Activated CD8-positive, alpha-beta memory T cell treated with anti-CD3 and anti-CD28 coated beads for 36 hours (primary cell): ENCODE measurements at regions not wholly inside any gene's neighbourhood (a gene's known extent, or its start where the extent isn't known, plus 50 kb on each side); places are given as distances from the start of the nearest gene placed in this dataset.
"Not testable (repeated sequence)": the region's sequence is repeated elsewhere in the genome, so short reads cannot be mapped to it uniquely, and the experiment has no call there.

ENCODE experiments used
- CTCF ChIA-PET: fragments of 350-600 bp; sonication (Branson Sonifier 250); formaldehyde crosslinking; loops from one replicate; lab custom pipeline; 2021; ENCODE audit warnings: antibody characterized with exemption; lab: Charles Lee
- POLR2A ChIA-PET: fragments of 350-600 bp; sonication (Branson Sonifier 250); formaldehyde crosslinking; loops from one replicate; lab custom pipeline; 2021; ENCODE audit warnings: antibody characterized with exemption; lab: Charles Lee

GRCh38 chr1:223012176-223012788, 130.8 kb downstream of the TLR5 start:
- ChIA-PET POLR2A (no interaction called here), CTCF (no interaction called here)

DNA sequence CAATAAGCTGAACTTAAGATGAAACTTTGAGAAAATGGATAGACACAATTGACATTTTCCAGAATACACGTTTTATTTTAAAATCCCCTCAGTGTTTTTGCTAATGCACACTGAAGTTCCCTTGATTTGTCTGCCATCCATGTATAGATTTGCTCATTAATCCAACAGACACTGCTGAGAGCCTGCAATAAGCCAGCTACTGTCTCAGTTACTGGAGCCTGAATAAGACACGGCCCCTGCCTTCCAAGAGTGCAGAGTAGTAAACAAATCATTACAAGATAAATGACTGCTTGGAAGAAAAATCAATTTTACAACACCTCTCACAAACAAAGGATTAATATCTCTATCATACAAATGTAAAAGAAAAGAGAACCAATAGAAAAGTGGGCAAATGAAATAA, 130.1 kb downstream of the TLR5 start:
- POLR2A ChIA-PET: no interaction called here
- CTCF ChIA-PET: no interaction called here

GRCh38 chr1:223014142-223014873, 128.7 kb downstream of the TLR5 start:
- POLR2A ChIA-PET: no interaction called here
- CTCF ChIA-PET: no interaction called here

- ChIA-PET CTCF (no interaction called here), POLR2A (no interaction called here)
Measured at GRCh38 chr1:223016381-223016780, 126.7 kb downstream of the TLR5 start.

DNA sequence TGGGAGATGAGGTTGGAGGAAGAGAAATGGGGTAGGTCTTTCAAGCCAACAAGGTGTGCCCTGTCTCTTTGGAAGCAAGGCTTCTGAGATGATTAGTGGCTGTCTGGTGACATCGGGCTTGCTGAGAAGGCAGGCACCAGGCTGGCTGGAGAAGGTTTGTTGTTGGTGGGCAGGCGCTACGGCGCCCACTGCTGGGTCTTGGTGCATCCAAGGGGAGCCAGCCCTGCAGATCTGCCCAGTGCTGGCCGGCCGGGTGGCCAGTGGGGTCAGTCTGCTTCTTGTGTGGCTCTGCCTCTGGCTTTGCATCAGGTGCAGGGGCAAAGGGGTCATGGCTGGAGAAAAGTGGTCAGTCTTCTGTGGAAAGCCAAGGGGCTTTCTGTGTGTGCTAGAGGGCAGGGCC, 126.2 kb downstream of the TLR5 start:
- CTCF ChIA-PET: no interaction called here
- POLR2A ChIA-PET: no interaction called here

DNA sequence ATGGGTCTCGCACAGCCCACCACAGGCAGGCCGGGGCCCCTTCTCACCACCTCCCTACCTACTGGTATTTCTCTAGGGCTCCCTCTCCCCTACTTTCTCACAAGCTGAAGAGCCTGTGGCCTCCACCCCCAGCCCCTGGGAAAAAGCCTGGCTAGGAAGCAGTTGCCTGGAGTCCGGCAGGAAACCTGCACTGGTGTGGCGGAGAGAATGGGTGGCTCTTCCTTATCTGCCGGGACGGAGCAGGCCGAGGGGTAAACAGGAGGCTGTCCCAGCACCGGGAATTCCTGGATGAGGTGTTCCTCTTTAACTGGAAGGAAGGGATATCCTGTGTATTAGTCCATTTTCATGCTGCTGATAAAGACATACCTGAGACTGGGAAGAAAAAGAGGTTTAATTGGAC, 125.8 kb downstream of the TLR5 start:
- POLR2A ChIA-PET: no interaction called here

DNA sequence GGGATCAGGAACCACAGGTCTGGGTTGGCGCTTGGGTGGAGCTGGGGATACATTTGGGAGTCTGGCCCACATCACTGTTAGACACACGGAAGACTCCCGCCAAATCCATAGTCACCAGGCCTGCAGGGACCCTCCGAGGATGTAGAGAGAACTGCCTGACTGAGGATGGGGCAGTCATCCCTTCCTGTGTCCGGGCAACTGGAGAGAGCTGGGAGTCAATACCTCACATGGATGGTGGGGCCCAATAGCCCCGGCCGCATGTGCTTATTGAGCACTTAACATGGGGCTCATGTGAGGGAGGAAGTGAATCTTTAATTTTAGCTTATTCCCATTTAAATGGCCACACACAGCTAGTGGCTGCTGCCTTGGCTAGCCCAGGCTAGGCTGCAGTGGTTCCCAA, 124.5 kb downstream of the TLR5 start:
- ChIA-PET POLR2A (interaction anchor here (0.6 kb wide), 1 partner anchor 1101 kb away, joined by 4 read pairs; no protein-coding TSS in a partner anchor), CTCF (no interaction called here)

More for the DNA sequence above, 125.8 kb downstream of the TLR5 start:
- CTCF ChIA-PET: no interaction called here

- ChIA-PET POLR2A (no interaction called here), CTCF (no interaction called here)
Measured at GRCh38 chr1:223019256-223019655, 123.8 kb downstream of the TLR5 start.

- CTCF ChIA-PET: no interaction called here
Measured at GRCh38 chr1:223020770-223021169, 122.3 kb downstream of the TLR5 start.

GRCh38 chr1:223022641-223023473, 120.2 kb downstream of the TLR5 start:
- ChIA-PET CTCF (no interaction called here), POLR2A (interaction anchor here (0.6 kb wide), 1 partner anchor 1134 kb away, joined by 5 read pairs; no protein-coding TSS in a partner anchor)

More at GRCh38 chr1:223020770-223021169, 122.3 kb downstream of the TLR5 start:
- POLR2A ChIA-PET: no interaction called here

DNA sequence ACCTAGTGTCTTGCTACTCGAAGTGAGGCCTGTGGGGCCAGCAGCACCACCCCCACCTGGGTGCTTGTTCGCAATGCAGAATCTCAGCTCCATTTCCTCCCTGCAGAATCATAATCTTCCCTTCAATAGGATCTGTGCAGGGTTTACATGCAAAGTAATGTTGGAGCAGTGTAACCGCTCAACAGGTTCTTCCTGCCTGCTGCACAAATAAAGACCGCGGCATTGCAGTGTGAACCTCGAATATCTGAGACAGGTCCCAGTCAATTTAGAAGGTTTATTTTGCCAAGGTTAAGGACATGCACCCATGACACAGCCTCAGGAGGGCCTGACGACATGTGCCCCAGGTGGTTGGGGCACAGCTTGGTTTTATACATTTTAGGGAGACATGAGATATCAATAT, 119.2 kb downstream of the TLR5 start:
- CTCF ChIA-PET: no interaction called here
- POLR2A ChIA-PET: no interaction called here

GRCh38 chr1:223024486-223024885, 118.6 kb downstream of the TLR5 start:
- CTCF ChIA-PET, POLR2A ChIA-PET: not testable (repeated sequence)

GRCh38 chr1:223025190-223025734, 117.8 kb downstream of the TLR5 start:
- POLR2A ChIA-PET, CTCF ChIA-PET: not testable (repeated sequence)

DNA sequence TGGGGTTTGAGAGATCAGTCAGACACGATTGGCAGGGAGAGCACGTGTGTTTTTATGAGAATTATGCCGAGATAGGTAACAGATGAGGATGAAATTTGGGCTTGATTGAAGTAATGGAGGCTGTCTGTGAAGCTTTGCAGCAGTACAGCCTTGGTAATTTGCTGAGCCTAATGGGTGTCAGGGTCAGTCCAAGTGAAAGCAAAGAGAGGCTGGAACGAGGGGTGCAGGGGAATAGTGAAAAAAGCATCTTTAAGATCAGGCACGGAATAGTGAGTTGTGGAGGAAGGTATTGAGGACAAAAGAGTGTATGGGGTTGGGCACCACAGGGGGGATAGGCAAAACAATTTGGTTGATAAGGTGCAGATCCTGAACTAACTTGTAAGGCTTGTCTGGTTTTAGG, 116.4 kb downstream of the TLR5 start:
- CTCF ChIA-PET, POLR2A ChIA-PET: not testable (repeated sequence)

GRCh38 chr1:223029985-223030769, 112.9 kb downstream of the TLR5 start:
- ChIA-PET CTCF (interaction anchor here (0.7 kb wide), 1 partner anchor 57 kb away, joined by 5 read pairs; no protein-coding TSS in a partner anchor), POLR2A (no interaction called here)

- ChIA-PET CTCF (interaction anchor here (0.9 kb wide), 1 partner anchor 9 kb away, joined by 3 read pairs; no protein-coding TSS in a partner anchor), POLR2A (no interaction called here)
Measured at GRCh38 chr1:223030871-223031400, 112.1 kb downstream of the TLR5 start.

GRCh38 chr1:223031733-223032601, 111.1 kb downstream of the TLR5 start:
- ChIA-PET POLR2A (no interaction called here), CTCF (interaction anchor here (0.9 kb wide), 1 partner anchor 8 kb away, joined by 3 read pairs; no protein-coding TSS in a partner anchor)

GRCh38 chr1:223033658-223034057, 109.4 kb downstream of the TLR5 start:
- POLR2A ChIA-PET: no interaction called here

More at GRCh38 chr1:223033658-223034057, 109.4 kb downstream of the TLR5 start:
- CTCF ChIA-PET: no interaction called here
